GM21528 (cell line): ENCODE measurements at regions not wholly inside any gene's neighbourhood (a gene's known extent, or its start where the extent isn't known, plus 50 kb on each side); places are given as distances from the start of the nearest gene placed in this dataset.
"Not testable (repeated sequence)": the region's sequence is repeated elsewhere in the genome, so short reads cannot be mapped to it uniquely, and the experiment has no call there.

Experiments used
- ATAC-seq: cut with Tn5 transposase; IDR thresholded peaks from one replicate; pipeline ENCODE4 v1.9.1; 2021; ENCODE audit warnings: mild to moderate bottlenecking, moderate library complexity; ENCODE audit not compliant: unreplicated experiment, low FRiP score

GRCh38 chr1:37362594-37363385 lies 111.6 kb upstream of the ZC3H12A start:
- ATAC-seq = no peak

GRCh38 chr1:37363535-37363934 lies 110.8 kb upstream of the ZC3H12A start:
- ATAC-seq = no peak

- not testable (repeated sequence) for ATAC-seq
Observed at GRCh38 chr1:37368665-37369315, 105.6 kb upstream of the ZC3H12A start.

GRCh38 chr1:37372302-37372701 lies 102.1 kb upstream of the ZC3H12A start:
- no peak for ATAC-seq

GRCh38 chr1:37372711-37373110 lies 101.7 kb upstream of the ZC3H12A start:
- ATAC-seq = no peak

- ATAC-seq = no peak
Observed at GRCh38 chr1:37373413-37373812, 101.0 kb upstream of the ZC3H12A start.

GRCh38 chr1:37380546-37380945 lies 93.8 kb upstream of the ZC3H12A start:
- ATAC-seq = not testable (repeated sequence)

GRCh38 chr1:37387854-37388253 lies 86.5 kb upstream of the ZC3H12A start:
- ATAC-seq = no peak

GRCh38 chr1:37389327-37389726 lies 85.1 kb upstream of the ZC3H12A start:
- no peak for ATAC-seq

GRCh38 chr1:37391211-37392011 lies 83.0 kb upstream of the ZC3H12A start:
- no peak for ATAC-seq

GRCh38 chr1:37392051-37392450 lies 82.3 kb upstream of the ZC3H12A start:
- no peak for ATAC-seq

- ATAC-seq = no peak
Observed at GRCh38 chr1:37393173-37394120, 80.9 kb upstream of the ZC3H12A start.

GRCh38 chr1:37394574-37395464 lies 79.6 kb upstream of the ZC3H12A start:
- no peak for ATAC-seq

- ATAC-seq = no peak
Observed at GRCh38 chr1:37398096-37398495, 76.3 kb upstream of the ZC3H12A start.

- no peak for ATAC-seq
Observed at GRCh38 chr1:37399205-37399604, 75.2 kb upstream of the ZC3H12A start.

- ATAC-seq = no peak
Observed at GRCh38 chr1:37399830-37400464, 74.4 kb upstream of the ZC3H12A start.

- ATAC-seq = no peak
Observed at GRCh38 chr1:37400466-37401225, 73.7 kb upstream of the ZC3H12A start.

- ATAC-seq = no peak
Observed at GRCh38 chr1:37403166-37403565, 71.2 kb upstream of the ZC3H12A start.
